ENCODE measurements at regions not wholly inside any gene's neighbourhood (a gene's known extent, or its start where the extent isn't known, plus 50 kb on each side); places are given as distances from the start of the nearest gene placed in this dataset.

GRCh38 chr16:51457775-51458174, 306.7 kb upstream of the SALL1 start:
- H3K36me3 ChIP-seq = no peaks in the 10 kb centered on the region
- H3K9me3 ChIP-seq = no peaks in the 10 kb centered on the region
- H3K4me1 ChIP-seq (ENCODE audit: control insufficient read depth in 1 of 2, insufficient read depth in 1 of 2, low read depth in 1 of 2, low read length in 1 of 2) = no peaks in the 10 kb centered on the region
- TF ChIP-seq, protein P1, sequence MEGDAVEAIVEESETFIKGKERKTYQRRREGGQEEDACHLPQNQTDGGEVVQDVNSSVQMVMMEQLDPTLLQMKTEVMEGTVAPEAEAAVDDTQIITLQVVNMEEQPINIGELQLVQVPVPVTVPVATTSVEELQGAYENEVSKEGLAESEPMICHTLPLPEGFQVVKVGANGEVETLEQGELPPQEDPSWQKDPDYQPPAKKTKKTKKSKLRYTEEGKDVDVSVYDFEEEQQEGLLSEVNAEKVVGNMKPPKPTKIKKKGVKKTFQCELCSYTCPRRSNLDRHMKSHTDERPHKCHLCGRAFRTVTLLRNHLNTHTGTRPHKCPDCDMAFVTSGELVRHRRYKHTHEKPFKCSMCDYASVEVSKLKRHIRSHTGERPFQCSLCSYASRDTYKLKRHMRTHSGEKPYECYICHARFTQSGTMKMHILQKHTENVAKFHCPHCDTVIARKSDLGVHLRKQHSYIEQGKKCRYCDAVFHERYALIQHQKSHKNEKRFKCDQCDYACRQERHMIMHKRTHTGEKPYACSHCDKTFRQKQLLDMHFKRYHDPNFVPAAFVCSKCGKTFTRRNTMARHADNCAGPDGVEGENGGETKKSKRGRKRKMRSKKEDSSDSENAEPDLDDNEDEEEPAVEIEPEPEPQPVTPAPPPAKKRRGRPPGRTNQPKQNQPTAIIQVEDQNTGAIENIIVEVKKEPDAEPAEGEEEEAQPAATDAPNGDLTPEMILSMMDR (IDR thresholded peaks at IDR 0.05) = no peak
- H3K4me3 ChIP-seq (ENCODE audit: low read depth in 1 of 2, low read length in 1 of 2) = no peak overlapping the region
- no peak overlapping the region for H3K27ac ChIP-seq
- H3K27me3 ChIP-seq = no peaks in the 10 kb centered on the region

- Histone ChIP-seq H3K36me3 (no peaks in the 10 kb centered on the region), H3K27ac (no peak overlapping the region), H3K9me3 (no peaks in the 10 kb centered on the region), H3K4me1 (ENCODE audit: control insufficient read depth in 1 of 2, insufficient read depth in 1 of 2, low read depth in 1 of 2, low read length in 1 of 2) (no peaks in the 10 kb centered on the region), H3K27me3 (no peaks in the 10 kb centered on the region), H3K4me3 (ENCODE audit: low read depth in 1 of 2, low read length in 1 of 2) (no peak overlapping the region)
- TF ChIP-seq, protein P1 (IDR thresholded peaks at IDR 0.05) = no peak
Measured at GRCh38 chr16:51455398-51455797, 304.3 kb upstream of the SALL1 start.

DNA sequence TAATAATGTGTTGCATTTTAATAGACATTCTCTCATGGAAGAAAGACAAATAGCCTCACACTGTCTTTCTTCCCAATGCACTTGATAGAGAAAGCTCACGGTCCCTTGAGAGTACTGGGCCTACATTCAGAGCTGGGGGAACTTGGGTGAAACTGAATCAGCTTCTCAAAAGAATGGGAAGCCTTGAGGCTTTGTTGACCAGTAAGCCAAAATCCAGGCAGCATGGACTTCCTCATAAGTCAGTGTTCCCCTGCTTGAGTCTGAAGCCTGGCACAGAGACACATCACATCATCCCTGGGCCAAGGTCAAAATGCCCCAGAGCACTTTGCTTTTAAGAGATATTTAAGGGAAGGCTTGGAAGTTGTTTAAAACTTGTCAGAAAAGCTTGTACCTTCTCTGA, 302.2 kb upstream of the SALL1 start:
- TF ChIP-seq, protein P1 (IDR thresholded peaks at IDR 0.05) = no peak
- H3K4me3 ChIP-seq (ENCODE audit: low read depth in 1 of 2, low read length in 1 of 2) = no peak overlapping the region

DNA sequence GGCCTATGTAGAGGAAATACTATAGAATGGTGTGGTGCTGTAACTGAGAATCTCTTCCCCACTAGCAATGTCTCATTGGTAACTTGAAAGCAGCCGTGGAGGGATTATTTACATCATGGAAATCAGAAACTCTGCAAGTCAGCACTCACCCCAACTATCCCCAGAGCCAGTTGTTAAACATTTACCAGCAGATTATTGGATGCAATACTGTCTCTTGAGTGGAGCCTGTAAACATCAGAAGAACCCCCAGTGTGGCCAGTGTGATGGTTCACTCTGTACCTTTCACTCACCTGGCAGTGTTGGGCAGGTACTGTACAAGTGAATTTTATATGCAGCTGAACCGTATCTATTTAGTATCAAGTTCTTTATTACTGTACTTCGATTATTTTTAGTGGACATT, 299.8 kb upstream of the SALL1 start:
- H3K9me3 ChIP-seq = no peaks in the 10 kb centered on the region
- H3K36me3 ChIP-seq = no peaks in the 10 kb centered on the region
- H3K4me3 ChIP-seq (ENCODE audit: low read depth in 1 of 2, low read length in 1 of 2) = no peak overlapping the region
- TF ChIP-seq, protein P1 (IDR thresholded peaks at IDR 0.05) = no peak
- H3K27me3 ChIP-seq = no peaks in the 10 kb centered on the region
- H3K4me1 ChIP-seq (ENCODE audit: control insufficient read depth in 1 of 2, insufficient read depth in 1 of 2, low read depth in 1 of 2, low read length in 1 of 2) = no peaks in the 10 kb centered on the region
- no peak overlapping the region for H3K27ac ChIP-seq

More for the DNA sequence above, 302.2 kb upstream of the SALL1 start:
- no peak overlapping the region for H3K27ac ChIP-seq
- no peaks in the 10 kb centered on the region for H3K36me3 ChIP-seq
- no peaks in the 10 kb centered on the region for H3K9me3 ChIP-seq
- no peaks in the 10 kb centered on the region for H3K4me1 ChIP-seq (ENCODE audit: control insufficient read depth in 1 of 2, insufficient read depth in 1 of 2, low read depth in 1 of 2, low read length in 1 of 2)
- no peaks in the 10 kb centered on the region for H3K27me3 ChIP-seq

GRCh38 chr16:51450376-51450775, 299.3 kb upstream of the SALL1 start:
- no peaks in the 10 kb centered on the region for H3K27me3 ChIP-seq

More at GRCh38 chr16:51450376-51450775, 299.3 kb upstream of the SALL1 start:
- H3K27ac ChIP-seq = no peak overlapping the region
- H3K9me3 ChIP-seq = no peaks in the 10 kb centered on the region
- TF ChIP-seq, protein P1 (IDR thresholded peaks at IDR 0.05) = no peak
- H3K4me3 ChIP-seq (ENCODE audit: low read depth in 1 of 2, low read length in 1 of 2) = no peak overlapping the region
- H3K4me1 ChIP-seq (ENCODE audit: control insufficient read depth in 1 of 2, insufficient read depth in 1 of 2, low read depth in 1 of 2, low read length in 1 of 2) = no peaks in the 10 kb centered on the region
- no peaks in the 10 kb centered on the region for H3K36me3 ChIP-seq
